Vagina (tissue), 2 donors: ENCODE measurements at regions not wholly inside any gene's neighbourhood (a gene's known extent, or its start where the extent isn't known, plus 50 kb on each side); places are given as distances from the start of the nearest gene placed in this dataset.

Source experiments
- CTCF ChIP-seq, 3 experiments: fragments of 450-650 bp in 2 of 3; fragments of 200-600 bp in 1 of 3; sonication (generic) in 1 of 3; IDR thresholded peaks; one replicate each; pipeline ENCODE4 v1.5.1; 2017 to 2019; ENCODE audit warnings: antibody characterized with exemption in 3 of 3, mild to moderate bottlenecking in 2 of 3, moderate library complexity in 2 of 3
- POLR2A ChIP-seq, 2 donors: fragments of 450-650 bp; IDR thresholded peaks; one replicate each; pipeline ENCODE4 v1.6.1; 2017; ENCODE audit warnings: antibody characterized with exemption in 2 of 2, mild to moderate bottlenecking in 2 of 2, moderate library complexity in 2 of 2
- POLR2AphosphoS5 ChIP-seq, 2 donors: sonication (generic); formaldehyde crosslinking; IDR thresholded peaks; one replicate each; pipeline ENCODE4 v1.9.0; 2017; ENCODE audit warnings: antibody characterized with exemption in 2 of 2, mild to moderate bottlenecking in 2 of 2, low read depth in 1 of 2; ENCODE audit not compliant: insufficient read depth in 1 of 2

GRCh38 chr9:109990541-109990940, 210.5 kb downstream of the PALM2AKAP2 start:
- TF ChIP-seq CTCF (IDR thresholded peaks at IDR 0.05) (no peak), POLR2AphosphoS5 (IDR thresholded peaks at IDR 0.05; ENCODE audit: insufficient read depth in 1 of 2, low read depth in 1 of 2) (no peak), POLR2A (IDR thresholded peaks at IDR 0.05) (no peak)
